HG03066 (cell line): ENCODE measurements at regions not wholly inside any gene's neighbourhood (a gene's known extent, or its start where the extent isn't known, plus 50 kb on each side); places are given as distances from the start of the nearest gene placed in this dataset.
"Not testable (repeated sequence)": the region's sequence is repeated elsewhere in the genome, so short reads cannot be mapped to it uniquely, and the experiment has no call there.

ENCODE experiments used
- ATAC-seq: cut with Tn5 transposase; IDR thresholded peaks from one replicate; pipeline ENCODE4 v1.9.1; 2021; ENCODE audit warnings: low read depth; ENCODE audit not compliant: unreplicated experiment

GRCh38 chr5:166880456-166880855, 1411.0 kb upstream of the WWC1 start:
- no peak for ATAC-seq

GRCh38 chr5:166881802-166882201, 1409.6 kb upstream of the WWC1 start:
- ATAC-seq: no peak

- ATAC-seq: no peak
Measured at GRCh38 chr5:166883016-166883415, 1408.4 kb upstream of the WWC1 start.

DNA sequence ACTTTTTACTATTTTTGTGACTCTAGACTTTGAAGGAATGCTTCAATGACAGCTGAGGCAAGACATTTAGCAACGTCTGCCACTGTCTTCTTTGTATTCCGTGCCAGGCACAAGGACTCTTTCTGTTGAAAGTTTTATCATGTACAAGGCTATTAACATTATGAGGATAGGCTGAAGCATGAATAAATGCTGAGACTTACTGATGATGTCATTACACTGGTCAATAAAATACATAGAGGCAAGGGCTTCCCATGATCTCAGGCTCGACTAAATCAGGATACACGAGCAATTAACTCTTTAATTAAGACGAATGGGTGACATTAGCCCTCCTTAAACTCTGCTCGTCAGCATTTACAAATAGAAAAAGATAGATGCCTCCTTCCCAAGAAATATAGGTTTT, 1393.3 kb upstream of the WWC1 start:
- ATAC-seq: no peak

GRCh38 chr5:166899343-166899742, 1392.1 kb upstream of the WWC1 start:
- no peak for ATAC-seq

DNA sequence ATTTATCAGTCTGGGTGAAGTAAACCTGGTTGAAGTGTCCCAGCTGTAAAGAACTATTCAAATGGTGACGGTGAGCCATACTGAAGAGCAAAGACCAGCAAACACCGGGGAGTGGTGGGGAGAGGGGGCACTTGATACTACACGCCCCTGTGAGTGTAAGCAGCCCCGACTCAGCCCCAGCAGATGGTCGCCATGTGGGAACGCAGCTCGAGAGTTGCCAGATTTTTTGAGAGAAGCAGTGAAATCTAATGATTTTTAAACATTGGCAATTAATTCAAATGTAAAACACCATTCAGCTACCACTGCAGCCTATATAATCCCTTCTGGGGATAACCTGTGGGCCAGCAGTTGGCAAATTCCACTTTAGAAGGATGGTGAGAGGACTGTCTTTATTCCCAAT, 1386.9 kb upstream of the WWC1 start:
- ATAC-seq: no peak

- no peak for ATAC-seq
Measured at GRCh38 chr5:166906991-166907713, 1384.3 kb upstream of the WWC1 start.

GRCh38 chr5:166909040-166909439, 1382.4 kb upstream of the WWC1 start:
- no peak for ATAC-seq

GRCh38 chr5:166909926-166910325, 1381.5 kb upstream of the WWC1 start:
- ATAC-seq: no peak

DNA sequence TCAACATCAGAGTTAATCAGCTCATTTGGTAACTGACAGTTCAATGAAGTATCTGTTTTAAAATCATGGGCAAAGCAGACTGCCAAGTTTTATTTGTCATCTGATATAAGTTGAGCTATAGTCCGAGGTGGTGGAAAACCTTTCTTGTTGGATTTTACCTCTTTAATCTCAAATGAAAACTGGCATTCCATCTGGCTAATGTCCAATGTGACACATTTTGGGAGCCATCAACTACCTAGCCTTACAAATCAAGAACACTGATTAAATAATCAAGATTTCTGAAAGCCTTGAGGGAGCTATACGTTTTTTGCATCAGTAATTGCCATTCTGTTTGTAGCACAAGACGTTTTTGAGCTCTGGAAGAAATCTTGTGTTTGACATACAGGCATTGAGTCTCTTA, 1380.5 kb upstream of the WWC1 start:
- ATAC-seq: no peak

GRCh38 chr5:166916021-166916420, 1375.4 kb upstream of the WWC1 start:
- no peak for ATAC-seq

GRCh38 chr5:166926138-166926537, 1365.3 kb upstream of the WWC1 start:
- no peak for ATAC-seq

GRCh38 chr5:166926806-166927475, 1364.5 kb upstream of the WWC1 start:
- ATAC-seq: not testable (repeated sequence)

DNA sequence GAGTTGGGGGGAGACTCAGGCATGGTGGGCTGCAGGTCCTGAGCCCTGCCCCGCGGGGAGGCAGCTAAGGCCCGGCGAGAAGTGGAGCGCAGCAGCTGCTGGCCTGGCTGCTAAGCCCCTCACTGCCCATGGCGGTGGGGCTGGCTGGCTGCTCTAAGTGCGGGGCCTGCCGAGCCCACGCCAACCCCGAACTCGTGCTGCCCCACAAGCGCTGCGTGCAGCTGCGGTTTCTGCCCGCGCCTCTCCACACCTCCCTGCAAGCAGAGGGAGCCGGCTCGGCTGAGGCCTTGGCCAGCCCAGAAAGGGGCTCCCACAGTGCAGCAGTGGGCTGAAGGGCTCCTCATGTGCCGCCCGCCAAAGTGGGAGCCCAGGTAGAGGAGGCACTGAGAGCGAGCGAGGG, 1355.1 kb upstream of the WWC1 start:
- ATAC-seq: no peak

- ATAC-seq: no peak
Measured at GRCh38 chr5:166938071-166938470, 1353.4 kb upstream of the WWC1 start.

- ATAC-seq: no peak
Measured at GRCh38 chr5:166942948-166943347, 1348.5 kb upstream of the WWC1 start.

GRCh38 chr5:166947045-166947444, 1344.4 kb upstream of the WWC1 start:
- ATAC-seq: no peak

DNA sequence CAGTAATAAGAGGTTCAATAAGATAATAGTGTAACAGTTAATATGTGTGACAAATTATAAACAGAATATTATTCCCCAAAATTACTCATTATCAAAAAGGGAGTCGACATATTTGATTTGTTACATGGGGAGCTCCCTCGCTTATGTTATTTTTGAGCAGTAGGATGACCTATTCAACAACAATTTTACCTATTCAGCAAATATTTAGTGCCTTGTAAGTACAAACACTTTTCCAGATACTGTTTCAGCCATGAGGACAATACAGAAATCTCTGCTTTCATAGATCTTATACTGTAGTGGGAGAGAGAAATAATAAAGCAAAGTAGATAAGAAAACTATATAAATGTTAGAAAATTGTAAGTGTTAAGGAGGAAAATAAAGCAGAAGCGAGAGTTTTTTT, 1342.8 kb upstream of the WWC1 start:
- ATAC-seq: no peak

DNA sequence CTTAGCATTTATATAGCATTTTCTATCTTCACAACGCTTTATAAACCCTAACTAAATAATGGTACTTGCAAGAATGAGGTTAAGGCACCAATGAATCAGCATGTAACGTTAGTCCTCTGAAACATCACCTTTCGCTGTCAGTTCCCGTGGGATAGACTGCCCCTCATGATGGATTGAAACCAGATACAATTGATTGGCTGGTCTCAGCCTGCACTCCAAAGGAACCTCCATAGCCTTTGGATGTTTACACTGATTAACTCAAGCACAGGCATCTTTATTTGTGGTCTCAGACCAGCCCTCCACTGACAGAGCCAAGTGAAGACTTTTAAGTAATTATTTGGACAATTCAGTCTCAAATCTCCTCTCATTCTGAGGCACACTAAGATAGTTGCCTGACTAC, 1339.4 kb upstream of the WWC1 start:
- no peak for ATAC-seq

GRCh38 chr5:166957782-166958181, 1333.7 kb upstream of the WWC1 start:
- no peak for ATAC-seq

- ATAC-seq: no peak
Measured at GRCh38 chr5:166959766-166960165, 1331.7 kb upstream of the WWC1 start.

- ATAC-seq: no peak
Measured at GRCh38 chr5:166961028-166961427, 1330.4 kb upstream of the WWC1 start.
